HEK293T (cell line): ENCODE measurements at regions not wholly inside any gene's neighbourhood (a gene's known extent, or its start where the extent isn't known, plus 50 kb on each side); places are given as distances from the start of the nearest gene placed in this dataset.

Source experiments
- CTCF ChIA-PET: fragments of 350-600 bp; formaldehyde crosslinking; extraction: SDS; loops from one replicate; lab custom pipeline; 2021; ENCODE audit warnings: antibody characterized with exemption, inconsistent platforms; lab: Yijun Ruan, JAX
- POLR2A ChIA-PET: fragments of 350-600 bp; formaldehyde crosslinking; extraction: SDS; loops from one replicate; lab custom pipeline; 2020; ENCODE audit warnings: antibody characterized with exemption, inconsistent platforms; lab: Yijun Ruan, JAX
- DNase-seq: peaks from one replicate; pipeline ENCODE4 v3.0.0; 2012; ENCODE audit warnings: mixed read lengths; ENCODE audit errors: extremely low spot score
- ARNT ChIP-seq: fragments of 450-650 bp; IDR thresholded peaks from 2 replicates; pipeline ENCODE4 v1.6.1; 2017; ENCODE audit warnings: mild to moderate bottlenecking
- BHLHE40 ChIP-seq: fragments of 450-650 bp; IDR thresholded peaks from 2 replicates; pipeline ENCODE4 v1.6.1; 2016; ENCODE audit warnings: mild to moderate bottlenecking, moderate library complexity, borderline replicate concordance
- CTBP1 ChIP-seq: fragments of 450-650 bp; IDR thresholded peaks from 2 replicates; pipeline ENCODE4 v1.6.1; 2016; ENCODE audit warnings: borderline replicate concordance
- ELF4 ChIP-seq: fragments of 450-650 bp; IDR thresholded peaks from 2 replicates; pipeline ENCODE4 v1.6.1; 2017; ENCODE audit warnings: antibody characterized with exemption
- FOXA1 ChIP-seq: fragments of 450-650 bp; IDR thresholded peaks from 2 replicates; pipeline ENCODE4 v1.6.1; 2016; ENCODE audit warnings: mild to moderate bottlenecking
- FOXK2 ChIP-seq: fragments of 450-650 bp; IDR thresholded peaks from 2 replicates; pipeline ENCODE4 v1.6.1; 2016; ENCODE audit warnings: mild to moderate bottlenecking
- FOXM1 ChIP-seq: fragments of 450-650 bp; IDR thresholded peaks from 2 replicates; pipeline ENCODE4 v1.6.1; 2017; ENCODE audit warnings: mild to moderate bottlenecking, borderline replicate concordance
- HDGF ChIP-seq: fragments of 450-650 bp; IDR thresholded peaks from 2 replicates; pipeline ENCODE4 v1.6.1; 2017; ENCODE audit warnings: antibody characterized with exemption, borderline replicate concordance
- L3MBTL2 ChIP-seq: fragments of 450-650 bp; conservative IDR thresholded peaks from 2 replicates; pipeline ENCODE4 v1.6.1; 2016; ENCODE audit warnings: mild to moderate bottlenecking
- LEF1 ChIP-seq: fragments of 450-650 bp; IDR thresholded peaks from 2 replicates; pipeline ENCODE4 v1.6.1; 2017; ENCODE audit warnings: mild to moderate bottlenecking, borderline replicate concordance
- NFRKB ChIP-seq: fragments of 450-650 bp; IDR thresholded peaks from 2 replicates; pipeline ENCODE4 v1.6.1; 2016; ENCODE audit warnings: mild to moderate bottlenecking, moderate library complexity
- PKNOX1 ChIP-seq: fragments of 450-650 bp; IDR thresholded peaks from 2 replicates; pipeline ENCODE4 v1.6.1; 2016
- SP1 ChIP-seq: fragments of 450-650 bp; IDR thresholded peaks from 2 replicates; pipeline ENCODE4 v1.6.1; 2017
- SUZ12 ChIP-seq: fragments of 450-650 bp; IDR thresholded peaks from 2 replicates; pipeline ENCODE4 v1.6.1; 2016; ENCODE audit warnings: mild to moderate bottlenecking
- TARDBP ChIP-seq: fragments of 450-650 bp; IDR thresholded peaks from 2 replicates; pipeline ENCODE4 v1.6.1; 2016
- ZNF384 ChIP-seq: fragments of 450-650 bp; IDR thresholded peaks from 2 replicates; pipeline ENCODE4 v1.6.1; 2016

GRCh38 chr9:107673861-107674720 lies 184.5 kb upstream of the KLF4 start:
- POLR2A ChIA-PET, result no interaction called here
- CTCF ChIA-PET, result no interaction called here
- no peak for DNase-seq
- TF ChIP-seq L3MBTL2 (no peak), SP1 (no peak), TARDBP (no peak), ARNT (no peak), FOXM1 (no peak), CTBP1 (no peak), BHLHE40 (no peak), PKNOX1 (no peak), FOXA1 (no peak), HDGF (no peak), SUZ12 (no peak)

- no peak for DNase-seq
- no peak for TF ChIP-seq ZNF384
- TF ChIP-seq SUZ12, result no peak
- TF ChIP-seq TARDBP, result no peak
- ChIA-PET CTCF (interaction anchor here (0.5 kb wide), 1 partner anchor 67 kb away, joined by 3 read pairs; no protein-coding TSS in a partner anchor), POLR2A (no interaction called here)
Observed at GRCh38 chr9:107671588-107671987, 182.0 kb upstream of the KLF4 start.

DNA sequence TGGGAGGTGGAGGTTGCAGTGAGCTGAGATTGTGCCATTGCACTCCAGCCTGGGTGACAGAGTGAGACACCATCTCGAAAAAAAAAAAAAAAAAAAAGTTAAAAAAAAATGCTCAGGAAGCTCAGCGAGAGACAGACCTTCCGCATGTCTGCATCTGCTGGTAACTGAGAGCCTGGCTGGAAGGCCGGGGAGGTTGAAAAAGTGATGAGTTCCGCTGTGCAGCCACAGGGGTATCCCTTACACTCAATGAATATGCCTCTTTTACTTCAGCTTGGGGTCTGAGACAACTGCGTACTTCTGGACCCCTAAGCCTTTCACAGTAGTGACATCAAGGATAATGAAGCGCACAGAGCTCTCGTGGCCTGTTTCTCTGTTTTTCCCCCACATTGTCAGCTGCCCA lies 179.9 kb upstream of the KLF4 start:
- CTCF ChIA-PET, result no interaction called here

GRCh38 chr9:107667231-107668070 lies 177.9 kb upstream of the KLF4 start:
- CTCF ChIA-PET, result no interaction called here
- no peak for DNase-seq
- TF ChIP-seq ELF4, result no peak
- no peak for TF ChIP-seq FOXA1
- no peak for TF ChIP-seq BHLHE40
- TF ChIP-seq HDGF, result no peak
- no peak for TF ChIP-seq SUZ12
- no peak for TF ChIP-seq LEF1
- POLR2A ChIA-PET, result no interaction called here

More for the DNA sequence above, 179.9 kb upstream of the KLF4 start:
- TF ChIP-seq SP1 (no peak), PKNOX1 (no peak), ZNF384 (no peak), BHLHE40 (no peak), HDGF (no peak), FOXA1 (no peak), FOXK2 (no peak), LEF1 (no peak), L3MBTL2 (no peak), NFRKB (no peak), CTBP1 (no peak), ELF4 (no peak), SUZ12 (no peak), TARDBP (no peak)
- DNase-seq, result no peak
- POLR2A ChIA-PET, result no interaction called here

- no peak for DNase-seq
- POLR2A ChIA-PET, result no interaction called here
- no peak for TF ChIP-seq FOXM1
- TF ChIP-seq FOXA1, result no peak
- TF ChIP-seq ZNF384, result no peak
- TF ChIP-seq L3MBTL2, result no peak
- no peak for TF ChIP-seq BHLHE40
- no peak for TF ChIP-seq TARDBP
- TF ChIP-seq ELF4, result no peak
- TF ChIP-seq FOXK2, result no peak
- no peak for TF ChIP-seq HDGF
- TF ChIP-seq LEF1, result no peak
- TF ChIP-seq NFRKB, result no peak
- no peak for TF ChIP-seq ARNT
- no peak for TF ChIP-seq SP1
- TF ChIP-seq CTBP1, result no peak
- TF ChIP-seq SUZ12, result no peak
- TF ChIP-seq PKNOX1, result no peak
- CTCF ChIA-PET, result no interaction called here
Observed at GRCh38 chr9:107665057-107665456, 175.5 kb upstream of the KLF4 start.

DNA sequence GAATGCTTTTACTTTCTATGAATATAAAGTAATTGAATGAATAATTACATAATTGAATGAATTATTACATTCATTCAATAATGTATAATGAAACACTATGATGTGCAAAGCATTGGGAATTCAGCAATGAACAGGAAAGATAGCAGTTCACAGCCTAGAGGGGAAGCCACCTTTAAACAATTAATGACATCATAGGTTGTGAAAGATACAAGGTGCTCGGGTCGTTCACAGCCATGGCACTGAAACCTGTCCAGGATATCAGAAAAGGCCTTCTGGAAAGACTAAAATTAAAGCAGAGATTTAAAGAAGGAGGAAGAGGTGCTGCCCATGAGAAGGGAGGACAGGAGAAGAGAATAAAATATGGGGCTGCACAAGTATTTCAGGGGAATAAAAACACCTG lies 171.4 kb upstream of the KLF4 start:
- TF ChIP-seq SUZ12 (no peak), SP1 (no peak), FOXM1 (no peak), ZNF384 (no peak), TARDBP (no peak), NFRKB (no peak), PKNOX1 (no peak), ARNT (no peak), HDGF (no peak), BHLHE40 (no peak)
- no peak for DNase-seq
- ChIA-PET POLR2A (no interaction called here), CTCF (no interaction called here)
